Panc1 (cell line): ENCODE measurements at regions not wholly inside any gene's neighbourhood (a gene's known extent, or its start where the extent isn't known, plus 50 kb on each side); places are given as distances from the start of the nearest gene placed in this dataset.

ENCODE experiments used
- ATAC-seq: fragments of 200-7000 bp; cut with Tn5 transposase; 2 replicates; pipeline ENCODE4 v1.9.1; 2020; ENCODE audit warnings: mild to moderate bottlenecking, moderate library complexity
- BruUV-seq: library from RNA; stranded (reverse); fragments of 400-500 nt; replicated peaks from 2 replicates; lab custom pipeline; 2021; lab: Mats Ljungman, UMichigan
- CTCF ChIA-PET: fragments of 300-600 bp; sonication (Branson Sonifier 250); formaldehyde crosslinking; loops from one replicate; lab custom pipeline; 2022; ENCODE audit warnings: antibody characterized with exemption; lab: Charles Lee
- POLR2A ChIA-PET: fragments of 300-600 bp; sonication (Branson Sonifier 250); formaldehyde crosslinking; loops from one replicate; lab custom pipeline; 2022; ENCODE audit warnings: antibody characterized with exemption; lab: Charles Lee
- DNase-seq: peaks from one replicate; pipeline ENCODE4 v3.0.0-alpha.2; 2010; ENCODE audit warnings: low read depth, low spot score
- H3K27ac ChIP-seq: 2 replicates; pipeline ENCODE4 v1.5.1; 2011; ENCODE audit warnings: mild to moderate bottlenecking, low read length, inconsistent platforms
- H3K27me3 ChIP-seq: fragments of 200-500 bp; sonication (Bioruptor generic); 2 replicates; pipeline ENCODE4 v1.6.0; 2014; ENCODE audit warnings: low read length, inconsistent platforms; ENCODE audit not compliant: control insufficient read depth, insufficient read depth
- H3K36me3 ChIP-seq: fragments of 200-500 bp; sonication (Bioruptor generic); 2 replicates; pipeline ENCODE4 v1.5.1; 2014; ENCODE audit warnings: inconsistent platforms, mild to moderate bottlenecking, low read length, moderate library complexity; ENCODE audit not compliant: control insufficient read depth, insufficient read depth
- H3K4me1 ChIP-seq: 2 replicates; pipeline ENCODE4 v1.5.1; 2011; ENCODE audit warnings: inconsistent platforms, mild to moderate bottlenecking, low read length, moderate library complexity; ENCODE audit not compliant: control insufficient read depth, insufficient read depth
- H3K4me3 ChIP-seq, 2 experiments: 2 replicates each; pipeline ENCODE4 v1.5.1; 2011 to 2012; ENCODE audit warnings: low read depth in 2 of 2, low read length in 2 of 2, mild to moderate bottlenecking in 2 of 2, inconsistent platforms in 1 of 2, moderate library complexity in 1 of 2
- H3K9me3 ChIP-seq: fragments of 200-500 bp; sonication (Bioruptor generic); 2 replicates; pipeline ENCODE4 v1.5.1; 2014; ENCODE audit warnings: low read depth, mild to moderate bottlenecking, inconsistent platforms, low read length, moderate library complexity; ENCODE audit not compliant: control insufficient read depth, insufficient read depth
- POLR2AphosphoS5 ChIP-seq: IDR thresholded peaks from 2 replicates; pipeline ENCODE4 v1.6.1; 2012; ENCODE audit warnings: mild to moderate bottlenecking, low read depth, low read length, moderate library complexity
- REST ChIP-seq, 2 experiments: IDR thresholded peaks; 2 replicates each; pipeline ENCODE4 v1.6.1; 2011 to 2012; ENCODE audit warnings: low read depth in 2 of 2, control low read depth in 1 of 2, low read length in 1 of 2, mild to moderate bottlenecking in 1 of 2, moderate library complexity in 1 of 2; ENCODE audit not compliant: insufficient read depth in 1 of 2
- SIN3A ChIP-seq: IDR thresholded peaks from 2 replicates; pipeline ENCODE4 v1.6.1; 2012; ENCODE audit warnings: low read depth, mild to moderate bottlenecking, low read length, moderate library complexity, borderline replicate concordance; ENCODE audit not compliant: insufficient read depth
- TCF7L2 ChIP-seq: IDR thresholded peaks from 2 replicates; pipeline ENCODE4 v1.6.1; 2011; ENCODE audit warnings: mild to moderate bottlenecking, low read depth, low read length, inconsistent platforms
- in situ Hi-C: cut with HindIII; loops from 2 replicates; pipeline ENCODE4 v1.10.0; 2016; ENCODE audit warnings: low sequenced_read_pairs, low pct_unique_long_range_greater_than_20kb
- intact Hi-C: fragments of 100-400 bp; cut with micrococcal nuclease; formaldehyde crosslinking; loops from one replicate; pipeline ENCODE4 v1.10.0; 2022; ENCODE audit not compliant: unreplicated experiment
- TF ChIP-seq, protein P1 (sequence below): fragments of 450-650 bp; IDR thresholded peaks from 2 replicates; pipeline ENCODE4 v1.5.1; 2017; ENCODE audit warnings: mild to moderate bottlenecking

DNA sequence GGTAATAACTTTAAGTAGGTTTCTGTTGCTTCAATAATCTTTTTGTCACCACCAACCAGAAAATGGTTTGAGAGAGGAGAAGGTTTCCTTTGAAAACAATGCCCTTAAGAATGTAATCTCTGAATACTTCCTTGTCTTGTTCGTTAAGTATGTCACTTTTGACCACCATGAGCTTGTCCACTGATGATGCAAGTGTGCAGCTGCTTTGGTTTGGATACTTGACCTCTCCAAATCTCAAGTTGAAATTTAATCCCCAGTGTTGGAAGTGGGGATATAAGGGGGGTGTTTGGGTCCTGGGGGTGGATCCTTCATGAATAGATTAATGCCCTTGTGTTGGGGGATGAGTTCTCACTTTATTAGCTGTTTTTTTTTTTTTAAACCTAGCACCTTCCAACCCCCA is 985.4 kb downstream of the EPHA7 start:
- Histone ChIP-seq H3K27me3 (no peaks in the 10 kb centered on the region), H3K4me3 (no peak overlapping the region), H3K9me3 (no peaks in the 10 kb centered on the region; the same call in 1 of the 2 replicates), H3K4me1 (no peaks in the 10 kb centered on the region), H3K27ac (no peak overlapping the region), H3K36me3 (no peaks in the 10 kb centered on the region)
- TF ChIP-seq, protein P1, sequence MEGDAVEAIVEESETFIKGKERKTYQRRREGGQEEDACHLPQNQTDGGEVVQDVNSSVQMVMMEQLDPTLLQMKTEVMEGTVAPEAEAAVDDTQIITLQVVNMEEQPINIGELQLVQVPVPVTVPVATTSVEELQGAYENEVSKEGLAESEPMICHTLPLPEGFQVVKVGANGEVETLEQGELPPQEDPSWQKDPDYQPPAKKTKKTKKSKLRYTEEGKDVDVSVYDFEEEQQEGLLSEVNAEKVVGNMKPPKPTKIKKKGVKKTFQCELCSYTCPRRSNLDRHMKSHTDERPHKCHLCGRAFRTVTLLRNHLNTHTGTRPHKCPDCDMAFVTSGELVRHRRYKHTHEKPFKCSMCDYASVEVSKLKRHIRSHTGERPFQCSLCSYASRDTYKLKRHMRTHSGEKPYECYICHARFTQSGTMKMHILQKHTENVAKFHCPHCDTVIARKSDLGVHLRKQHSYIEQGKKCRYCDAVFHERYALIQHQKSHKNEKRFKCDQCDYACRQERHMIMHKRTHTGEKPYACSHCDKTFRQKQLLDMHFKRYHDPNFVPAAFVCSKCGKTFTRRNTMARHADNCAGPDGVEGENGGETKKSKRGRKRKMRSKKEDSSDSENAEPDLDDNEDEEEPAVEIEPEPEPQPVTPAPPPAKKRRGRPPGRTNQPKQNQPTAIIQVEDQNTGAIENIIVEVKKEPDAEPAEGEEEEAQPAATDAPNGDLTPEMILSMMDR, result no peak
- TF ChIP-seq SIN3A, result no peak
- ChIA-PET POLR2A (no interaction called here), CTCF (no interaction called here)
- BruUV-seq, result no TSS peak
- in situ Hi-C loops (no loop called here), intact Hi-C loops (no loop called here)
- no peak for ATAC-seq
- DNase-seq, result no peak

DNA sequence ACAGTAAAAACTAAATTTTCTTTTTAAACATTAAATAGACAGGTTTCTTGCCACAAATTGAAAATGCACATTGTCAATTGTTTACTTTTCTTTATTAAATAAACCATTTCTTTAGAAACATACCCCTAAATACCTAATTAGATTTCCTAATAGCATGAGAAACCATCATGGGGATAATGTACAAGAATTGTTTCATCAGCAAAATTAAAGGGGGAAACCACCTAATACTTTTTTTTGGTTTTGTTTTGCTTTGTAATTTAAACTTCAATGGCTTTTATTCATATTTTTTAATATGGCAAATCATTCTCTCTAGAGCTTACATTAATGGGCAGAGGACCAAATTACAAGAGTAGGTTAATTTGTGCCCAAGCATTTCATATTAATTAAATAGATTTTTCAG is 987.9 kb downstream of the EPHA7 start:
- no peak overlapping the region for H3K4me3 ChIP-seq
- ChIA-PET CTCF (no interaction called here), POLR2A (no interaction called here)
- ATAC-seq, result no peak
- DNase-seq, result no peak
- TF ChIP-seq SIN3A (no peak), TCF7L2 (no peak), REST (IDR thresholded peaks at IDR 0.05; ENCODE audit: insufficient read depth in 1 of 2, low read depth in 2 of 2, low read length in 1 of 2) (no peak), POLR2AphosphoS5 (no peak)
- TF ChIP-seq, protein P1, result no peak
- H3K27me3 ChIP-seq, result no peaks in the 10 kb centered on the region
- in situ Hi-C loops (no loop called here), intact Hi-C loops (no loop called here)
- H3K36me3 ChIP-seq, result no peaks in the 10 kb centered on the region
- no peaks in the 10 kb centered on the region for H3K4me1 ChIP-seq
- no peak overlapping the region for H3K27ac ChIP-seq
- BruUV-seq, result no TSS peak
- no peaks in the 10 kb centered on the region; the same call in 1 of the 2 replicates for H3K9me3 ChIP-seq
